ENCODE measurements at regions not wholly inside any gene's neighbourhood (a gene's known extent, or its start where the extent isn't known, plus 50 kb on each side); places are given as distances from the start of the nearest gene placed in this dataset.

- intact Hi-C loops (cut with micrococcal nuclease), result no loop called here
- Mint-ChIP-seq H3K9me3 (ENCODE audit: unreplicated experiment) (no peaks in the 10 kb centered on the region), H3K27ac (ENCODE audit: low read depth, unreplicated experiment) (no peak overlapping the region), H3K36me3 (ENCODE audit: insufficient read depth, unreplicated experiment) (no peaks in the 10 kb centered on the region), H3K27me3 (ENCODE audit: insufficient read depth, unreplicated experiment) (no peaks in the 10 kb centered on the region), H3K4me3 (ENCODE audit: unreplicated experiment) (no peak overlapping the region), H3K4me1 (ENCODE audit: insufficient read depth, unreplicated experiment) (no peaks in the 10 kb centered on the region)
- ChIA-PET POLR2A (interaction anchor here (0.6 to 1.4 kb wide), 2 partner anchors 9 to 1928 kb away, joined by 3 read pairs; no protein-coding TSS in a partner anchor), CTCF (interaction anchor here (1.3 kb wide), 1 partner anchor 15 kb away, joined by 4 read pairs; no protein-coding TSS in a partner anchor)
- BruUV-seq (replicated peaks), result no TSS peak
- no peak for DNase-seq (ENCODE audit: unreplicated experiment)
- TF ChIP-seq, protein P1, sequence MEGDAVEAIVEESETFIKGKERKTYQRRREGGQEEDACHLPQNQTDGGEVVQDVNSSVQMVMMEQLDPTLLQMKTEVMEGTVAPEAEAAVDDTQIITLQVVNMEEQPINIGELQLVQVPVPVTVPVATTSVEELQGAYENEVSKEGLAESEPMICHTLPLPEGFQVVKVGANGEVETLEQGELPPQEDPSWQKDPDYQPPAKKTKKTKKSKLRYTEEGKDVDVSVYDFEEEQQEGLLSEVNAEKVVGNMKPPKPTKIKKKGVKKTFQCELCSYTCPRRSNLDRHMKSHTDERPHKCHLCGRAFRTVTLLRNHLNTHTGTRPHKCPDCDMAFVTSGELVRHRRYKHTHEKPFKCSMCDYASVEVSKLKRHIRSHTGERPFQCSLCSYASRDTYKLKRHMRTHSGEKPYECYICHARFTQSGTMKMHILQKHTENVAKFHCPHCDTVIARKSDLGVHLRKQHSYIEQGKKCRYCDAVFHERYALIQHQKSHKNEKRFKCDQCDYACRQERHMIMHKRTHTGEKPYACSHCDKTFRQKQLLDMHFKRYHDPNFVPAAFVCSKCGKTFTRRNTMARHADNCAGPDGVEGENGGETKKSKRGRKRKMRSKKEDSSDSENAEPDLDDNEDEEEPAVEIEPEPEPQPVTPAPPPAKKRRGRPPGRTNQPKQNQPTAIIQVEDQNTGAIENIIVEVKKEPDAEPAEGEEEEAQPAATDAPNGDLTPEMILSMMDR (IDR thresholded peaks at IDR 0.05; ENCODE audit: unreplicated experiment), result no peak
Observed at GRCh38 chr10:61063034-61063433, 119.0 kb upstream of the RHOBTB1 start.

DNA sequence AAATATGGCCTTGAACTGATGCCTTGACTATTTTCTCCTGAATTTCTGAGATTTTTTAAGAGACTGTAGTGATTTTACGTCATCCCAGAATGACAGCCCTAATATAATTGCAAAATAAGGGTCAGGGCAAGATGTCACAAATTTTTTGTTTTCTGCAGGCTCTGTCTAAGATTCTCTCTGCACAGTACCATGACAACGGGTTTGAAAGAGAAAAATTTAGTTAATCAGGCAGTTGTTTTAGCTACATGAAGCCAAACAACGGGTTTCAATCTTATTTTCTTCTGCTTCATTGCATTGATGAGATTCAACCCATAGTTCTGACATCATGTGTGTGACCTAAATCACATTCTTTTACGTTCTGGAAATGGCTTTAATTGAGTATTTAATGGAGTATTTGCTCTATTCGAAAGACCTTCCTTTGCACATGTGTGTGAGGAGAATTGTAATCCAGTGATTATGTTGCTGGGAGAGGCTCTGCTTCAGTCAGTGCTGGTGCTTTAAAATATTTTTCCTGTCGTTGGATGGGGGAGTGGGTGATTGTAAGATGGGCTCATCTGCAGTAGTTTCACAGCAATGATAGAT, 118.0 kb upstream of the RHOBTB1 start:
- no peak overlapping the region for H3K4me3 Mint-ChIP-seq (ENCODE audit: unreplicated experiment)
- H3K4me1 Mint-ChIP-seq (ENCODE audit: insufficient read depth, unreplicated experiment), result no peaks in the 10 kb centered on the region
- TF ChIP-seq, protein P1 (IDR thresholded peaks at IDR 0.05; ENCODE audit: unreplicated experiment), result no peak
- no peaks in the 10 kb centered on the region for H3K27me3 Mint-ChIP-seq (ENCODE audit: insufficient read depth, unreplicated experiment)
- H3K36me3 Mint-ChIP-seq (ENCODE audit: insufficient read depth, unreplicated experiment), result no peaks in the 10 kb centered on the region
- no TSS peak for BruUV-seq (replicated peaks)
- ChIA-PET POLR2A (no interaction called here), CTCF (no interaction called here)
- H3K9me3 Mint-ChIP-seq (ENCODE audit: unreplicated experiment), result no peaks in the 10 kb centered on the region
- H3K27ac Mint-ChIP-seq (ENCODE audit: low read depth, unreplicated experiment), result no peak overlapping the region
- no peak for DNase-seq (ENCODE audit: unreplicated experiment)
- intact Hi-C loops (cut with micrococcal nuclease), result no loop called here

GRCh38 chr10:61059636-61060035, 115.7 kb upstream of the RHOBTB1 start:
- POLR2A ChIA-PET, result no interaction called here
- TF ChIP-seq, protein P1 (IDR thresholded peaks at IDR 0.05; ENCODE audit: unreplicated experiment), result no peak
- DNase-seq (ENCODE audit: unreplicated experiment), result no peak
- no peaks in the 10 kb centered on the region for H3K27me3 Mint-ChIP-seq (ENCODE audit: insufficient read depth, unreplicated experiment)
- no peak overlapping the region for H3K27ac Mint-ChIP-seq (ENCODE audit: low read depth, unreplicated experiment)
- intact Hi-C loops (cut with micrococcal nuclease), result no loop called here
- CTCF ChIA-PET, result no interaction called here
- no peaks in the 10 kb centered on the region for H3K9me3 Mint-ChIP-seq (ENCODE audit: unreplicated experiment)
- no peak overlapping the region for H3K4me3 Mint-ChIP-seq (ENCODE audit: unreplicated experiment)
- BruUV-seq (replicated peaks), result no TSS peak
- no peaks in the 10 kb centered on the region for H3K4me1 Mint-ChIP-seq (ENCODE audit: insufficient read depth, unreplicated experiment)
- no peaks in the 10 kb centered on the region for H3K36me3 Mint-ChIP-seq (ENCODE audit: insufficient read depth, unreplicated experiment)

DNA sequence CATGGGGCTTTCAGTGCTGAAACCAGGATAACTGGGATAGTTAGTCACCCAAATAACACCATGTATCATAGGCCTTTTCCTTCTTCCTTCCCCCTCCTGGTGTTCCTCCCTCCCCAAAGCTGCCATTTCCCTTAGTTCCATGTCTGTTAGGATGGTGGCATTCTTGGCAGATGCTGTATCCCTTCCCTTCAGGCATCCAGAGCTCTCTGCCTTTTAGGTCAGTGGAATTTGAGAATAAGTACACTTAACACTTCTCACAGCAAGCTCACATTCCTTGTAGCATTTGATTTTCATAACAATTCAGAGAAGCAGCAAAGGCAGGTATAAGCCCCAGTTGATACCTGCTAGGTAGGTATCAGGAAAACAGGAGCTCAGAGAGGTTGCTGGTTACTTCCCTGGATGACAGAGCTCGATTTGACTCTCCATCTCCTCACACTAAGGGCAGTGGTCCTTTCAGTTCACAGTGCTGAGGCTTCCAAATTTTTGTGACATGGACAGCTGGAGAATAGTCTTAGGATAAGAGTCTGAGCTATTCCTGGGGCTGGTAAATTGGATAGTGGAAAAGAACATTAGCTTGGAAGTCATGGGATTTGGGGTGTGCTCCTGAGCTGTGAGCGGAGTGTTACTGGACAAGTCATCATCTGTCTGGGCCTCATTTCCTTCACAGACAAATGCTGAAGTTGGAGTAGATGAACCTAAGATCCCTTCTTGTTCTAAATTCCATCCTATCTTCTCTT, 108.7 kb upstream of the RHOBTB1 start:
- Mint-ChIP-seq H3K9me3 (ENCODE audit: unreplicated experiment) (no peaks in the 10 kb centered on the region), H3K27ac (ENCODE audit: low read depth, unreplicated experiment) (no peak overlapping the region), H3K4me3 (ENCODE audit: unreplicated experiment) (no peak overlapping the region), H3K4me1 (ENCODE audit: insufficient read depth, unreplicated experiment) (no peaks in the 10 kb centered on the region), H3K27me3 (ENCODE audit: insufficient read depth, unreplicated experiment) (no peaks in the 10 kb centered on the region), H3K36me3 (ENCODE audit: insufficient read depth, unreplicated experiment) (no peaks in the 10 kb centered on the region)
- TF ChIP-seq, protein P1 (IDR thresholded peaks at IDR 0.05; ENCODE audit: unreplicated experiment), result no peak
- ChIA-PET CTCF (interaction anchor here (0.6 to 0.7 kb wide), 2 partner anchors 20 to 63 kb away, joined by 3 read pairs; no protein-coding TSS in a partner anchor), POLR2A (no interaction called here)
- intact Hi-C loops (cut with micrococcal nuclease), result no loop called here
- no peak for DNase-seq (ENCODE audit: unreplicated experiment)
- BruUV-seq (replicated peaks), result no TSS peak
